Mammary epithelial cell (primary cell): ENCODE measurements at regions not wholly inside any gene's neighbourhood (a gene's known extent, or its start where the extent isn't known, plus 50 kb on each side); places are given as distances from the start of the nearest gene placed in this dataset.

ENCODE experiments used
- CTCF ChIP-seq, 2 donors: IDR thresholded peaks in 1 of 2; conservative IDR thresholded peaks in 1 of 2; 2 replicates each; pipeline ENCODE4 v1.5.1; 2011 to 2012; ENCODE audit warnings: inconsistent platforms in 2 of 2, low read length in 2 of 2, mild to moderate bottlenecking in 2 of 2, control low read depth in 1 of 2, low read depth in 1 of 2; ENCODE audit not compliant: insufficient read depth in 1 of 2; ENCODE audit errors: extremely low read depth in 1 of 2
- EZH2 ChIP-seq: IDR thresholded peaks from 2 replicates; pipeline ENCODE4 v1.6.1; 2012; ENCODE audit warnings: low read length, inconsistent platforms, borderline replicate concordance

- TF ChIP-seq CTCF (conservative IDR thresholded peaks at IDR 0.05 in 1 of 2, IDR thresholded peaks at IDR 0.05 in 1 of 2; ENCODE audit: extremely low read depth in 1 of 2, insufficient read depth in 1 of 2, low read depth in 1 of 2, low read length in 2 of 2) (no peak), EZH2 (no peak)
These were observed 130.7 kb downstream of the DIO2 start for GRCh38 chr14:80080601-80081000.
